ENCODE measurements at regions not wholly inside any gene's neighbourhood (a gene's known extent, or its start where the extent isn't known, plus 50 kb on each side); places are given as distances from the start of the nearest gene placed in this dataset.

DNA sequence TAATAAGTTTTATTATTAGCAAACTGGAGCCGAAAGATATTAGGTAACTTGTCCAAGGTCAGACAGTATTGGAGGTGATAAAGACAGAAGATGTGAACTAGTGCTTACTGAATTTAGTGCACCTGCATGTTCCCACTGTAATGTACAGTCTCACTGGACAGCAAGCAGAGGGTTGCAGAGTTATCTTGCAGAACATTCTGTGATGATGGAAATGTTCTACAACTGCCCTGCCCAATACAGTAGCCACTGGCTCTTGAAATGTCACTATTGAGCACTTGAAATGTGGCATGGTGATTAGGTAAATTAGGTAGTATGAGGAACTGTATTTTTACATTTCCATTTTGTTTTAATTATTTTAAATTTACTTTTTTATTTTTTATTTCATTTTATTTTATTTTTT, 356.6 kb downstream of the EPHA4 start:
- in situ Hi-C loops (cut with HindIII; ENCODE audit: low pct_ligation_motif_present, low sequenced_read_pairs), result no loop called here
- Histone ChIP-seq H3K4me3 (ENCODE audit: low read depth, low read length) (no peak overlapping the region), H3K27me3 (replicated peaks) (no peaks in the 10 kb centered on the region), H3K27ac (no peak overlapping the region), H3K36me3 (replicated peaks) (no peaks in the 10 kb centered on the region)
- DNase-seq, result no peak
- TF ChIP-seq, protein P1, sequence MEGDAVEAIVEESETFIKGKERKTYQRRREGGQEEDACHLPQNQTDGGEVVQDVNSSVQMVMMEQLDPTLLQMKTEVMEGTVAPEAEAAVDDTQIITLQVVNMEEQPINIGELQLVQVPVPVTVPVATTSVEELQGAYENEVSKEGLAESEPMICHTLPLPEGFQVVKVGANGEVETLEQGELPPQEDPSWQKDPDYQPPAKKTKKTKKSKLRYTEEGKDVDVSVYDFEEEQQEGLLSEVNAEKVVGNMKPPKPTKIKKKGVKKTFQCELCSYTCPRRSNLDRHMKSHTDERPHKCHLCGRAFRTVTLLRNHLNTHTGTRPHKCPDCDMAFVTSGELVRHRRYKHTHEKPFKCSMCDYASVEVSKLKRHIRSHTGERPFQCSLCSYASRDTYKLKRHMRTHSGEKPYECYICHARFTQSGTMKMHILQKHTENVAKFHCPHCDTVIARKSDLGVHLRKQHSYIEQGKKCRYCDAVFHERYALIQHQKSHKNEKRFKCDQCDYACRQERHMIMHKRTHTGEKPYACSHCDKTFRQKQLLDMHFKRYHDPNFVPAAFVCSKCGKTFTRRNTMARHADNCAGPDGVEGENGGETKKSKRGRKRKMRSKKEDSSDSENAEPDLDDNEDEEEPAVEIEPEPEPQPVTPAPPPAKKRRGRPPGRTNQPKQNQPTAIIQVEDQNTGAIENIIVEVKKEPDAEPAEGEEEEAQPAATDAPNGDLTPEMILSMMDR (IDR thresholded peaks at IDR 0.05; ENCODE audit: low read depth, low read length, missing control alignments), result no peak

DNA sequence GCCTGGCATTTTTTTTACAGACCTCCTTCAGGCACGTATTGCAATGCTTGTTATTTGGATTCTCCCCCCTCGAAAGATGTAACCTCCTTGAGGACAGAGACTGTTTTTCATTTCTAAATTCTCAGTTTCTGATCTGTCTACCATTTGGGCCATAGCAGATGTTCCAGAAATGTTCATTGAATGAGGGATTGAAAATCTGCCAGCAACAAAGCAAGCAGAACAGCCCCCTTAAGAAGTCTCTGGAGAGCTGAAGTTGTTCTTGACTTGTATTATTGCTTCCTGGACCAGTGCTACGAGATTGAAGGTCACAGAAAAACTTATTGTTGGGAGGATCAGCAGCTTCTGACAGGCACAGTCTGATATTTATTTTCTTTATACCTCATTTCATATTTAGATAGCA, 355.5 kb downstream of the EPHA4 start:
- in situ Hi-C loops (cut with HindIII; ENCODE audit: low pct_ligation_motif_present, low sequenced_read_pairs), result no loop called here
- Histone ChIP-seq H3K27ac (no peak overlapping the region), H3K27me3 (replicated peaks) (no peaks in the 10 kb centered on the region), H3K4me3 (ENCODE audit: low read depth, low read length) (no peak overlapping the region), H3K36me3 (replicated peaks) (no peaks in the 10 kb centered on the region)
- TF ChIP-seq, protein P1 (IDR thresholded peaks at IDR 0.05; ENCODE audit: low read depth, low read length, missing control alignments), result no peak
- DNase-seq, result no peak

DNA sequence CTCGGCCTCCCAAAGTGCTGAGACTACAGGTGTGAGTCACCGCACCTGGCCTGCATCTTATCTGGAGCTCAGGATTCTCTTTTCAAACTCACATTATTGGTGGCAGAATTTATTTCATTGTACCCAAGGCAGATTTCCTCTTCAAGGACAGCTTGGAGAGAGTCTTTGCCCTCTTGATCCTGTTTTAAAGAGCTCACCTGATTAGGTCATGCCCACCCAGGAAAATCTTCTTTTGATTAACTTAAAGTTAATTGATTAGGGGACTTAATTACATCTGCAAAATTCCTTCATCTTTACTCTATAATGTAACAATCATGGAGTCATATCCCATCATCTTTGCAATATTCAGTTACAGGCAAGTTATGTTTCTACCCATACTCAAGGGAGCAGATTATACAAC, 346.4 kb downstream of the EPHA4 start:
- TF ChIP-seq, protein P1 (IDR thresholded peaks at IDR 0.05; ENCODE audit: low read depth, low read length, missing control alignments), result no peak
- Histone ChIP-seq H3K36me3 (replicated peaks) (no peaks in the 10 kb centered on the region), H3K4me3 (ENCODE audit: low read depth, low read length) (no peak overlapping the region), H3K27ac (no peak overlapping the region), H3K27me3 (replicated peaks) (no peaks in the 10 kb centered on the region)
- DNase-seq, result no peak
- in situ Hi-C loops (cut with HindIII; ENCODE audit: low pct_ligation_motif_present, low sequenced_read_pairs), result no loop called here

DNA sequence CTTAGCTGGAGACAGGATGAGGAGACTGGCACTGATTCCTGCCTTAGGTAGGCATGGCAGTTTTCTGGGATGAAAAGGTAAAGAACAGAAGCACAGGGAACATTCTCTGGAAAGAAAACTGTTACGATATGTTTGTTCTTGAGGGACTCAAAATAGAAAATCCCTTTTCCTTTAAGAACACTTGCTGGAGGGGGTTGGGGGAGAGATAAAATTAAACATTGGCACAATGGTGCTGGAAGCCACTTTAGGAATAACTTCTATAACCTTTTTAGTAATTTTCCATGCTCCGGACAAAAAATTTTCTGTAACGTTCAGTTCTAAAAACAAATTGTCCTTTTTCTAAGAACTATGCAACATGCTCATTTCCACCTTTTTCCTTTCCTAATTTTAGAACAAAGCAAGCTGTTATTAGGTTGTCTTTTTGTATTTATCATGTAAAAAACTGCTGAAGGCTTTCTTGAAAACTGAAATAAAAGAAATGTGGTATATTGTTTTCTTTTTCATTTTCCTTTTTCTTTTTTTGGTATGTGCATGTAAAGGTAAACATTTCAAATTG, 343.8 kb downstream of the EPHA4 start:
- TF ChIP-seq, protein P1 (IDR thresholded peaks at IDR 0.05; ENCODE audit: low read depth, low read length, missing control alignments), result no peak
- DNase-seq, result no peak
- Histone ChIP-seq H3K36me3 (replicated peaks) (no peaks in the 10 kb centered on the region), H3K4me3 (ENCODE audit: low read depth, low read length) (no peak overlapping the region), H3K27me3 (replicated peaks) (no peaks in the 10 kb centered on the region), H3K27ac (no peak overlapping the region)
- in situ Hi-C loops (cut with HindIII; ENCODE audit: low pct_ligation_motif_present, low sequenced_read_pairs), result no loop called here

DNA sequence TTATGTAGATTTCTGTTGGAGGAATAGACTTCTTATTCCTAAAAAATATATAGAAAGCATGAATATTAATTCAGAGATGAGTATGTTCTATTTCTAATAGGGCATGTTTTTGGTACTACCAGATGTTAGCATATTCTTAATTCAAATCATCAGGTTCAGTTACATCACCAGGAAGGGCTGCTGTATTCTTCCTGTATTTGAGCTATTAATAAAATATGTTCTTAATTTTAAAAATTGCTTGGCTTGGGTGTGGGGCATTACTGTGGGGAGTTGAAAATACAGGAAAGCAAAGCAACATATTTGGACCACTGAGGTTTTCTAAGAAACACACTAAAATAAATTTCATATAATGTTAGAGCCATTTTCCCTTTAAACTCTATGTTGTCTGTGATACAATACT, 343.0 kb downstream of the EPHA4 start:
- no peak for DNase-seq
- H3K27me3 ChIP-seq (replicated peaks), result no peaks in the 10 kb centered on the region
- in situ Hi-C loops (cut with HindIII; ENCODE audit: low pct_ligation_motif_present, low sequenced_read_pairs), result no loop called here
- H3K36me3 ChIP-seq (replicated peaks), result no peaks in the 10 kb centered on the region
- no peak overlapping the region for H3K27ac ChIP-seq
- no peak overlapping the region for H3K4me3 ChIP-seq (ENCODE audit: low read depth, low read length)
- TF ChIP-seq, protein P1 (IDR thresholded peaks at IDR 0.05; ENCODE audit: low read depth, low read length, missing control alignments), result no peak

DNA sequence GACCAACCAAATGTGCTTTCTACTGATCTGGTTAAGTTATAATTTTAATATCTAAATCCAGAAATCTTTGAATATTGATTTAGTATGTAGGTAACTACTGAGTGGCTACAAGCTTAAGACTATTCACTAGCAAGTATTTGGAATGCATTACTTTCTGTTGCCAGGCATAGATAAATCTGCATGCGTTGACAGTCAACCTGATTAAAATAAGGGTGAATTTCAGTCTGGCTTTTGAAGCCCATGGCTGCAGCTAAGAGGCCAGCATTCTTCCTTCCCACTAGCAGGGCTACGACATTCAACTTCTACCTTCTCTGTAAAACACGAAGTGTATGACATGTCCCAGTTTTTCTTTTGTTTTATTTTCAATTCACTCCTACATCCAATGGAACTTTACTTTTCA, 340.6 kb downstream of the EPHA4 start:
- no peak overlapping the region for H3K4me3 ChIP-seq (ENCODE audit: low read depth, low read length)
- no peak for DNase-seq
- TF ChIP-seq, protein P1 (IDR thresholded peaks at IDR 0.05; ENCODE audit: low read depth, low read length, missing control alignments), result no peak
- H3K27me3 ChIP-seq (replicated peaks), result no peaks in the 10 kb centered on the region
- no peaks in the 10 kb centered on the region for H3K36me3 ChIP-seq (replicated peaks)
- no peak overlapping the region for H3K27ac ChIP-seq
- in situ Hi-C loops (cut with HindIII; ENCODE audit: low pct_ligation_motif_present, low sequenced_read_pairs), result no loop called here
